Ectodermal cell (in vitro differentiated cells): ENCODE measurements at regions not wholly inside any gene's neighbourhood (a gene's known extent, or its start where the extent isn't known, plus 50 kb on each side); places are given as distances from the start of the nearest gene placed in this dataset.

Source experiments
- H3K27ac ChIP-seq: 2 replicates; pipeline ENCODE4 v1.7.0; 2013; ENCODE audit warnings: mild to moderate bottlenecking, low read depth, low read length; ENCODE audit not compliant: insufficient read depth, poor library complexity, severe bottlenecking
- H3K27me3 ChIP-seq: 2 replicates; pipeline ENCODE4 v1.7.0; 2013; ENCODE audit warnings: mild to moderate bottlenecking, low read length; ENCODE audit not compliant: insufficient read depth, control insufficient read depth, poor library complexity, severe bottlenecking
- H3K36me3 ChIP-seq: one replicate; pipeline ENCODE4 v1.7.0; 2013; ENCODE audit warnings: low read length; ENCODE audit not compliant: control insufficient read depth, insufficient read depth
- H3K4me1 ChIP-seq: one replicate; pipeline ENCODE4 v1.7.0; 2013; ENCODE audit warnings: low read length; ENCODE audit not compliant: control insufficient read depth, insufficient read depth
- H3K4me3 ChIP-seq: 2 replicates; pipeline ENCODE4 v1.7.0; 2013; ENCODE audit warnings: low read depth, low read length, control low read depth; ENCODE audit not compliant: insufficient read depth
- H3K9me3 ChIP-seq: 2 replicates; pipeline ENCODE4 v1.7.0; 2013; ENCODE audit warnings: mild to moderate bottlenecking, low read length, moderate library complexity; ENCODE audit not compliant: control insufficient read depth
- WGBS, 2 experiments: methylation state at CpG; one replicate each; pipeline ENCODE4 v1.1.7; 2013; ENCODE audit warnings: missing lambda C conversion rate in 2 of 2; 5-methylcytosine and 5-hydroxymethylcytosine counted together

GRCh38 chr6:168981187-168981586, 272.5 kb downstream of the THBS2 start:
- H3K9me3 ChIP-seq: no peaks in the 10 kb centered on the region
- H3K27me3 ChIP-seq: no peaks in the 10 kb centered on the region
- H3K27ac ChIP-seq: no peak overlapping the region
- H3K4me1 ChIP-seq: no peaks in the 10 kb centered on the region
- WGBS, 2 experiments: 100% methylated on average over 1 of the region's 2 CpGs; no CpG with 5 or more reads in 1 of the 2 experiments
- no peak overlapping the region for H3K4me3 ChIP-seq
- no peaks in the 10 kb centered on the region for H3K36me3 ChIP-seq

DNA sequence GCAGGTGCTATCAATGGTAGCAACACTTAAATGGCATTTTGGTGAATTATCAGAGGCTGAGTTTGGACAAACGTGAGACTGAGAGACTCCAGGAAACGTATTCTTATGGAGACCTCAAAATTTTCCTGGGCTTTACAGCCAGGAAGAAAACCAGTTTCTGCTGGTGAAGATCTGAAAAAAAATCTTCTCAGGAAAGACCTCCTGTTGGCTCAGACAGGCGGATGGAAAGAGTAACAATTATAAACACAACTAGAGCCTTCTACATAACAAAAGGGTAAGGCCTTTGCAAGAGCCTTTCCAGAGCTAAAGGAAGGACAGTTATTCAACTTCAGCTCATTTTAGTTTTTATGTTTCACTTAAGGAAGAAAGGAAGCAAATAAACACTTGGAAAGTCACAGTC, 274.4 kb downstream of the THBS2 start:
- H3K27me3 ChIP-seq: no peaks in the 10 kb centered on the region
- no peaks in the 10 kb centered on the region for H3K36me3 ChIP-seq
- no peak overlapping the region for H3K27ac ChIP-seq
- 28 to 29% methylated on average over 3 of the region's 3 CpGs for WGBS, 2 experiments
- no peak overlapping the region for H3K4me3 ChIP-seq
- H3K9me3 ChIP-seq: no peaks in the 10 kb centered on the region
- no peaks in the 10 kb centered on the region for H3K4me1 ChIP-seq

DNA sequence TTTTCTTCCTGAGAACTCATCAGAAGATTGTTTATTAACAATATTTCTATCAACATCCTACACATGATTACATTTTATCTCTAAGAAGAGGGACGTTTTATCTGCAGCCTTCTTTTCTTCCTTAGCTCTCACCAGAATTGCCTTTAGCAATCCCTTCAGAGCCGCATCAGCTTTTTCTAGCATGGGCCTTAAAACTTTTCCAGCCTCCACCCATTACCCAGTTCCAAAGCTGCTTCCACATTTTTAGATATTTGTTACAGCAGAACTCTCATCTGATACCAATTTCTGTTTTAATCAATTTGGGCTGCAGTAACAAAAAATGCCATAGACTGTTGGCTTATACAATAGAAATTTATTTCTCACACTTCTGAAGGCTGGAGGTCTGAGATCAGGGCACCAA, 281.5 kb downstream of the THBS2 start:
- no peaks in the 10 kb centered on the region for H3K36me3 ChIP-seq
- 89 to 90% methylated on average over 2 of the region's 2 CpGs for WGBS, 2 experiments
- H3K4me3 ChIP-seq: no peak overlapping the region
- H3K9me3 ChIP-seq: no peaks in the 10 kb centered on the region
- H3K27me3 ChIP-seq: no peaks in the 10 kb centered on the region
- no peaks in the 10 kb centered on the region for H3K4me1 ChIP-seq
- no peak overlapping the region for H3K27ac ChIP-seq

- Histone ChIP-seq H3K4me1 (no peaks in the 10 kb centered on the region), H3K27me3 (no peaks in the 10 kb centered on the region)
These were observed 282.1 kb downstream of the THBS2 start for GRCh38 chr6:168971549-168971948.

DNA sequence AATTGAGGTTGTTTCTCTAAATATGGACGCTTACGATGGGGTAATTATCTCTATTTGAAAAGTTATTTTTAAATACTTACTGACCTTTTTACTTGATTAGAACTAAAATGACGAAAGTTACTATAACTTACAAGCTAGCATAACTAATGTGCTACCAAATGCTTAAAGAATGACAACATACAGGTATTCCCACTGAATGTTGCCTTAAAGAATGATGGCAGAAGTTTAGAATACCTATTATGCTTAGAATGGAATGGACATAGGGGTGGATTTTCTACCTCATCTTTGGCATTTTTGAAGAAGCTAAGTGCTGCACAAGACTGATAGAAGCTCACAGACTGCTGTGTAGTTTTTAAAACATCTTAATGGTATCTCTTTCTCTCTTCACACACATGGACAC, 284.8 kb downstream of the THBS2 start:
- Histone ChIP-seq H3K36me3 (no peaks in the 10 kb centered on the region), H3K4me1 (no peaks in the 10 kb centered on the region), H3K9me3 (peaks cover 3% of the 10 kb centered on the region), H3K27me3 (no peaks in the 10 kb centered on the region), H3K27ac (no peak overlapping the region), H3K4me3 (no peak overlapping the region)
- 90 to 100% methylated on average over 1 to 2 of the region's 3 CpGs for WGBS, 2 experiments

More at GRCh38 chr6:168971549-168971948, 282.1 kb downstream of the THBS2 start:
- WGBS, 2 experiments: 96 to 98% methylated on average over 4 of the region's 4 CpGs
- Histone ChIP-seq H3K4me3 (no peak overlapping the region), H3K9me3 (peaks cover under 1% of the 10 kb centered on the region), H3K27ac (no peak overlapping the region), H3K36me3 (no peaks in the 10 kb centered on the region)

- no peaks in the 10 kb centered on the region for H3K36me3 ChIP-seq
- no peaks in the 10 kb centered on the region for H3K27me3 ChIP-seq
- peaks cover 3% of the 10 kb centered on the region for H3K9me3 ChIP-seq
- H3K27ac ChIP-seq: no peak overlapping the region
- WGBS, 2 experiments: 91 to 94% methylated on average over 9 to 10 of the region's 10 CpGs
- H3K4me3 ChIP-seq: no peak overlapping the region
- H3K4me1 ChIP-seq: no peaks in the 10 kb centered on the region
These were observed 285.4 kb downstream of the THBS2 start for GRCh38 chr6:168968228-168968627.

- Histone ChIP-seq H3K27ac (no peak overlapping the region), H3K36me3 (no peaks in the 10 kb centered on the region), H3K27me3 (no peaks in the 10 kb centered on the region), H3K9me3 (peaks cover 3% of the 10 kb centered on the region), H3K4me3 (no peak overlapping the region), H3K4me1 (no peaks in the 10 kb centered on the region)
- WGBS, 2 experiments: 90 to 92% methylated on average over 3 of the region's 3 CpGs
These were observed 286.2 kb downstream of the THBS2 start for GRCh38 chr6:168967281-168967925.

DNA sequence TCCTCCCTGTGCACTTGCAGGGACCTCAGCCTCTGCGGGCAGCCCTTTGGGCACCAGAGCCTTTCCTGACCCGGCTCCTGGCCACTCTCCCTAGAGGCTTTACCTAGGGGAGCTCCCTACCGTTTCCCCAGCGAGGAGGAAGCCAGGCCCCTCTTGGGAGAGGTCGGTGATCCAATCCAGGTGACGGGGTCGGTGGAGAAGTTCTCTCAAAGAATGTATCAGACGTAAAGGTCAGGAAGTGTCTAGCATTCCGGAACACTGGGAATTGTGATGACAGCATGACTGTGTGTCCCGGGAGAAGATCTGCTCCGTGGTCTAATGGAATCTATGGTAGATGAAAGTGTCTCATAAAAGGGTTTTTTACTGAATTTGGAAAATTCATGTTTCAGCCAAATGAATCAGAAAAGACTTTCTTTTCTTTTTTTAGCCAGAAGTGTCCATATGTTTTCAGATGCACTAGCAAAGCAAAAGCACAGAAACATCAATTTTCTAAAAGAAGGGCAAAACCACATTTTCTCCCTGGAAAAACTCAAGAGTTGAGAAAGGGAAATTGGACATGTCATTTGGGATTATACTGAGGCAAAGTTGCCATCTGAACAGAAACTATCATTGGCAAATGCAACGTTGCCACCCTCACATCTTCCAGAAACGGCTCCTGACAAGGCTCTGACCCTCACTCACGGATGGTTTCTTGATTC, 289.4 kb downstream of the THBS2 start:
- no peaks in the 10 kb centered on the region for H3K4me1 ChIP-seq
- no peak overlapping the region for H3K4me3 ChIP-seq
- no peak overlapping the region for H3K27ac ChIP-seq
- H3K36me3 ChIP-seq: no peaks in the 10 kb centered on the region
- no peaks in the 10 kb centered on the region for H3K27me3 ChIP-seq
- H3K9me3 ChIP-seq: peaks cover 3% of the 10 kb centered on the region
- 93 to 94% methylated on average over 14 of the region's 14 CpGs for WGBS, 2 experiments

- Histone ChIP-seq H3K4me1 (no peaks in the 10 kb centered on the region), H3K27me3 (no peaks in the 10 kb centered on the region), H3K36me3 (no peaks in the 10 kb centered on the region), H3K4me3 (no peak overlapping the region), H3K27ac (no peak overlapping the region), H3K9me3 (peaks cover 3% of the 10 kb centered on the region)
- 90 to 92% methylated on average over 14 of the region's 14 CpGs for WGBS, 2 experiments
These were observed 290.8 kb downstream of the THBS2 start for GRCh38 chr6:168962886-168963285.

- Histone ChIP-seq H3K27ac (no peak overlapping the region), H3K4me1 (no peaks in the 10 kb centered on the region), H3K36me3 (no peaks in the 10 kb centered on the region), H3K4me3 (no peak overlapping the region), H3K27me3 (no peaks in the 10 kb centered on the region), H3K9me3 (no peaks in the 10 kb centered on the region)
- WGBS, 2 experiments: 97 to 98% methylated on average over 12 to 13 of the region's 13 CpGs
These were observed 292.4 kb downstream of the THBS2 start for GRCh38 chr6:168961264-168961656.
